HS-5 (cell line): ENCODE measurements at regions not wholly inside any gene's neighbourhood (a gene's known extent, or its start where the extent isn't known, plus 50 kb on each side); places are given as distances from the start of the nearest gene placed in this dataset.

Experiments
- DNase-seq: peaks from one replicate; pipeline ENCODE4 v3.0.0-alpha.2; 2012; ENCODE audit warnings: low read depth

DNA sequence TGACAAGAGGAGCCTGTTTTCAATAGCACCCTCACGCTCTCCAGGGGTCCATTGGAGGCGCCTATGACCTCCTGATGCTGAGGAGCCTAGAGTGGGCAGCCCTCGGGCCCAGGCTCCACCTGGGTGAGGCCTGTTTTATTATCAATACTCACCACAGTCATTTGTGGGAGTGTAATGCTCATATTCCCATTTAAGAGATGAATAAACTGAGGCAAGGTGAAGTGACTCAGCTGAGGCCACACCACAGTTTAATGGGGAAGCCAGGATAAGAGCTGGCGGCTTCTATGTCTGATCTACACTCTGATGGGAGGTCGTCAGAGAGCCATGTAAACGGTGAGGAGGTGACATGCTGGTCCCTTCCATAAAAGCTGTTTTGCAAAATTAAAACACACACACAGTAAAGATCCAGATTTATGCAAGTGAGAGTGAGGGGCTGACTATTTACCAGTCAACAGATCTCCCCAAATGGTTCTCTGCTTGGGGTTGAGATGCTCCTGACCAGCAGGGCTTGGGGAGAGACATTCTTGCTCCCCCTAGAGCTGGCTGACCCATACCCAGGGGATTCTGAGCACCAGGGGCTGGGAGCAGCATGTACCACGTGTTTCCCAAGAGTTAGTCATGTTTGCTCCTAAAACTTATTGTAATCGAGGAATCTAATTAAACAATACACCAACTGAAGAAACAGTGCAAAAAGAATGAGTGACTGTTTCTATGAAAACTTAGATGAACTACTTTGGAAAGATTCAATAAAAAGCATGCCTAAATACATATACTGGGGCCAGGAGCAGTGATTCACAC lies 81.0 kb upstream of the INSIG1 start:
- DNase-seq: no peak

DNA sequence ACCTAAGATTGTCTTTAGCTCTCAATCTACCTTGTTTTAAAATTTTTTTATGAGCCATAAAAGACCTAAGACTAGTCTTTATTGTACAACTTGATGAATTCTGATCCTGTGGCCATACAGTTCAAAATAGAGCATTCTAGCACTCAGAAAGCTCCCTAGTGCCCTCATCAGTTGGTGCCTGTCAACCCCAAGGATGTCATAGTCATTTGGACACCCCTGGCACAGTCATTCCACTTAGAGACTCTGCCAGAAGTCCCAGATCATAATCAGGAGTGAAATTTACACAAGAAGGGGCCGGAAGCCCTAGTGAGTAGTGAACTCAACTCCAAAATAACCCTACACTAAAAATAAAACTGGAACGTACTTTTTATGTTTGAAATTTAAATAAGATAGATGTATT lies 80.0 kb upstream of the INSIG1 start:
- DNase-seq: no peak

DNA sequence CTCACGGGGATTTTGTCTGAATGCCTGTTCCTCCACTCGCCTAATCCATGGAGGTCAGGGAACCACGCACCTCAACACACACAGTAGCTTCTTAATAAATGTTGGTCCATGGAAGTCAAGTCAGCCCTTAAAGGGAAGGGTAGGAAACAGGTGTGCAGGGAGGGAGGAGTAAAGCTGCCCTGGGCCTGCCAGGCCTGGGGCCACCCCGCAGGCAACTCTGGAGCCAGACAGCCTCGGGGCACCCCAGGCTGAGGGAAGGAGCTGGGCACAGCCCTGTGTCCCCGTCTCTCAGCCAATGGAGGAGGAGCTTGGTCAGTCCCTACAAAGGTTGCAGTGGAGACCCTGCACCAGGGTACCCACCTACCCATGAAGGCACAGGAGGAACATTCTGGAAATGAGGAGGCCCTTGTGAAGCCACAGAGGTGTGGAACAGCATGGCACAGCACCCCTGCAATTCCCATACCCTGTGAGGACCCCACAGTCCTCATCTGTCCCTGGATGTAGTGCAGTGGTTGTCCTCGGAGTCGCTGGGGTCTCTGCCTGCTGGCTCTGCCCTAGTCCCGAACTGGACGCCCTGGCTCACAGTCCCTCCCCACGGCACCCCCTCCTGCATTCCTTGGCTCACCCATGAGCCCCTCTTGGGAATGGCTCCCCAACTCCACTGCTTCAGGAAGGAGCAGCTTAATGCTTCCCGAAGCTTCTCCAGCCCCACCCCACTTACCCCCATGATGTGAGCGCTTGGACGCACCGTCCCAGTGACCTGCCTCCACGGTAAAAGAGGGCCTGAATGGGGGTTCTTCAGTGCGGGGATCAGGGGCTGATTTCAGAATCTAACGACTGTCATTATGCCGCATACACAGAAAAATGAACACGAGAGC lies 79.2 kb upstream of the INSIG1 start:
- no peak for DNase-seq

DNA sequence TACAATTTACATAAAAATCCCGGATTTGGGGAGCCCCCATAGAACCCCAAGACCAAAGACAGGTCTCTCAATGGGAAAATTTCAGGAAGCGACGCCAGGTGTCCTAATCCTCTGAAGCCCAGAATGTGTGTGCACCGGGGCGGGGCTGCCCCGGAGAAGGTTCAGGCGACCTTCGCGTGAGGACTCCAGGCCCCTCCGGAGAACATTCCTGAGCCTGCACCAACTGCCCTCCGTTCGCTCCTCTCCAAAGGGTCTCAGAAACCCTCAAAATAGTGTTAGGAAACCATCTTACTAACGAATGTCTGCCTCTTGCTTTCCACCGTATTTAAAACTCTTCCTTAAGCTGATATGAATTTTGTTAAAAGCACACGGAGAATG lies 78.5 kb upstream of the INSIG1 start:
- DNase-seq: no peak

DNA sequence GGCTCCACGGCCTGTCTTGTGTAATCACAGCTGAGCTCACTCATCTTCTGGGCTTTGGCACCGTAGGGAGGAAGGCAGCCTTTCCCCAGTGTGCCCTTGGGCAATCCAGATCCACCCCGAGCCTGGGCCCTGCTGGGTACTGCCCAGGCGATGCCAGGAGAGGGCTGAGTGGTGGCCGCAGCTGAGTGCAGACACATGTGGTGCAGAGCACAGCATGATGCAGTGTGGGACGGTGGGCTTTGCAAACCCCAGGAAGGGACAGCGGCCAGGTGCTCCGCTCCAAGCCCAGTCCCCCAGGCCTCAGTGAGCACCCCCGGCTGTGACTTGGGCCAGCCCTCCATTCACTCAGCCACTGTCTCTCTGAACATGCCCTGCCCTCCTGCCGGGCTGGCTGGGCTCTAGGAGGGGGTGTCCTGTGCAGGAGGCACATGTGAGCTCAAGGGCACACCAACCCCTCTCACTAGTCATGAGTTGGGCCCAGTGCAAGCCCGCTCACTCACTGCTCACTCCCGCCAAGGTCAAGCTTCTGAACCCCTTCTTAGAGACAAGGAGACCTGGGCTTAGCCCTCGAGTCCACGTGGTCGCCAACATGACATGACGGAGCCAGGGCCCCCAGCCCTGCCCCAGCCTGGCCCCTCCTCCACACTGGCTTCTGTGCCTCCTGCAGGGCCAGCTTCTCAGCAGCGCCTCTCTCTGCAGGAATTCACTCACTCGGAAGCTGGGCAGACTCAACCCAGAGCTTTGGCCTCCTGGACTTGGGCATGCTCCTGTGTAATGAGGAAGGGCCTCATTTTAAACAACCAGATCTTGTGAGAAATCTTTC lies 77.5 kb upstream of the INSIG1 start:
- no peak for DNase-seq

DNA sequence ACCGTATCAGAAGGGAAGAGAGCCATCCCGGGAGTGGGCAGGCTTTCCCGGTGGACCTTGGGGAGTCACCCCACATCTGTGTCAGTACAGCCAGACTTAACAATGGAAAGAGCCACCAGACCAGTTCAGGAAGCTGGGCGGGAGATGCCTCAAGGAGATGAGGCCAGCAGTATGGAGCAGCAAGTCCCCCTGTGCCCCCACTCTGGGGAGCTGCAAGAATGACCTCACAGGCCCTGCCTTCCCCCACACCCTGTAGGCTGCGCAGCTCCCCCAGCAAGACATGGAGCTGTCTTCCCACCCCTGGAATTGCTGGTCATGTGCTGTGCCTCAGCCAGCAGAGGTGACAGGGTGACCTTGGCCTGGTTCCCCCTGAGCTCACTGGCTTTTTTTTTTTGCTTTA lies 76.8 kb upstream of the INSIG1 start:
- DNase-seq: no peak

DNA sequence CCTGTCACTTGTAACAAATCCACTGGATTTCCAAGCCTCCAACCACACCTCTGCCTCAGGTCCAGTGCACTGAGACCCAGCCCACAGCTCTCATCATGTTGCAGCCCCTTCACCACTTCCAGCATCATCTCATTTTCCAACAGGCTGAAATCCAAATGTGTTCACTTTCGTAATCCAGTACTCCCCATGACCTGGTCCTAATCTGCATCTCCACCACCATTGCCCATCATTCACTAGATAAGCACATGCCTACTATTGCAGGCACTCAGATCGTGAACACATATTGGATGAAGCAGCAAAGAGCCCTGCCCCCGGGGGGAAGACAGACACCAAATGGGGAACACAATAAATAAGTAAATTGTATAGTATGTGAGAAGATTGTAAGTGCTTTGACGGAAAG lies 76.1 kb upstream of the INSIG1 start:
- no peak for DNase-seq

DNA sequence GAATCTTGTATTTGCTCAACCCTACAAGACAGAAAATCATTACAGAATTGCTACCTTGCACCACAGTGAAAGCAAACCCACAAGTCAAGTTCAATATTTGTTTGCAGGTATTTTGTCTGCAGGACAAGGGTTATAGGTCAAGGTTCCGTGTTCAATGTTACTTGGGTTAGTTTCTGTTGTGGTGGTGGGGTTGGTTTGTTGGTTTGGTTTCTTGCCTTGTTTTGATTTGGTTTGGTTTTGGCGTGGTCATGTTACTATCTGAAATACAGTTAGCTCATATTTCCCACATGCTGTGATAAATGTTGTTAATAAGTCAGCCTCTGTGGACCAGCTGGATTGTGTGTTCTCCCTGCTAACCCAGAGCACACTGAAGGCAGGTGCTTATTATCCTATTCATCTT lies 75.6 kb upstream of the INSIG1 start:
- no peak for DNase-seq

DNA sequence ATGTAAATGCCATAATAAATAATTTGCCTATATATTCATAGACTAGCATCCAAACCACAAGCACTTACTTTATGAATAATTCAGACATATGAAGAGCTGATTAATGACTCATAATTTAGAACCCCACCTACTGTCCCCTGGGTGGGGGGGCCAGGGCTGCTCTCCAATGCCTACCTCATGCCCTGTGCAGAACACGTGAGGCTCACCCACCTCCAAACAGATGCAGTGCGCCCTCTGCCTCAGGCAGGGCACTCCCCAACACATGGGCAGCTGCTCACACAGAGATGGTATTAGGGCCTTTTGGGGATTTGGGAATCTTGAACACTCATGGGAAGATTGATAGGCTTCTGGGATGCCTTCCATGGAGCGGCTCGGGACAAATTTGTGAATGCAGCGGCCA lies 75.1 kb upstream of the INSIG1 start:
- DNase-seq: no peak

DNA sequence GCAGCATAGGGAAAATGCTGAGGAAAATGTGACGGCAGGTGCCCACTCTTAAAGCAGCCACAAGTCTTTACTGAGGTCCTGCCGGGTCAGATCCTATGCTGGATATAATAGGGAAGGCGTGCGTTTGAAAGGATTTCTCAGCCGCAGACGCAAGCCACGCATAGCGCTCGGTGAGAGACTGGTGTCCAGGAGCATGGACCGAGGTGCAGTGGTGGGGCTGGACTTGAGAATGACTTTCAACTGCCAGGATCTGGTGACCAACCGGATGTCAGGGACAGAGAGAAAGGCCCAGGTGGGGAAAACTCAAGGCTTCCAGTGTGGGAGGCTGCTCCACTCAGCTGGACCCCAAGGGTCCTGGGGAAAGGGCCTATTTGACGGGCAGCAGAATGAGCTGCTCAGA lies 74.7 kb upstream of the INSIG1 start:
- DNase-seq: no peak

DNA sequence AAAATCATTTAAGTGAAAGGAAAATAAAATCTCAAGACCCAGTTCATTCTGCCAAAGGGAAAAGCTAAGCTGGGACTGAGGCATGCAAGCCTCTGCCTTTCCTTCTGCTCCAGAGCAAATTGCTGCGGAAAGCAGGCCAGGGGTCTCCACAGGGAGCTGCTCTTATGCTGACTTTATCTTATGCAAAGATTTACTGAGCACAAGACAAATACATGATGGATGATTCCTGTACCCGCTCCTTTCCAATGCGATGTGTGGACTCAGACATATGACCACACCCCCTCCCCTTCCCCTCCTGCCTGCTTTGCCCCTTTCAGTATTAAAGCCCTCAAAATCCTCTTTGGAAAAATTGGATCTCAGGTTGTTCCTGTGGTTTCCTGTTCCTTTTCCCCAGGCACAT lies 74.2 kb upstream of the INSIG1 start:
- no peak for DNase-seq

DNA sequence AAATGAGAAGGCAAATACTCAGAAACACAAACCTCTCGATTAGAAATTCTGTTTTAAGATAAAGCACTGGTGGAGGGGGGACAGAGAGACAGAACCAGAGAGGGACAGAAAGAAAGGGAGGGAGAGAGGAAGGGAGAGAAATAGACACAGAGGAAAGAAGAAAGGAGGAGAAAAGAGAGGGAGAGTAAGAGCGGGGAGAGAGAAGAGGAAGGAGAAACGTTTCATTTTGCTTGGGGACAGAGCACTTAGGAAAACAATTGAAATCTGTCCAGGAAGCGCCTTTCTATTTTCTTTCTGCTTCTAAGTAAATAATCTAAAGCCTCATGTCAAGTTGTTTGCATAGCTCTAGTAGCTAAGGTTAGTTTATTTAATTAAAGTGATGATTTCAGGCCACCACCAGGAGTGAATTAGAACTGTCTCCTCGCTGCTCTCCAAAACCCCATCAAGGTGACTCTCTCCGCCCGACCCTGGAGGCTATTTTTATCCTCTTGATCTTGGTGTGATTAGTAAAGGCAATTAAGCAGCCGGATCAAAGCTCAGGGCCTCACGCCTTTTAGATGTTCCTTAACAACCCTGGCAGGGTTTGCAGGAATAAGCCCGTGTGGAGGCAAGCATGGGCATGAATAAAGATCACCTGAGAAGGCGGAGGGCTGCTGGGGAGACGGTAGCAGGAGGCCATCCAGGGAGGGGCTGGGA lies 73.4 kb upstream of the INSIG1 start:
- no peak for DNase-seq

DNA sequence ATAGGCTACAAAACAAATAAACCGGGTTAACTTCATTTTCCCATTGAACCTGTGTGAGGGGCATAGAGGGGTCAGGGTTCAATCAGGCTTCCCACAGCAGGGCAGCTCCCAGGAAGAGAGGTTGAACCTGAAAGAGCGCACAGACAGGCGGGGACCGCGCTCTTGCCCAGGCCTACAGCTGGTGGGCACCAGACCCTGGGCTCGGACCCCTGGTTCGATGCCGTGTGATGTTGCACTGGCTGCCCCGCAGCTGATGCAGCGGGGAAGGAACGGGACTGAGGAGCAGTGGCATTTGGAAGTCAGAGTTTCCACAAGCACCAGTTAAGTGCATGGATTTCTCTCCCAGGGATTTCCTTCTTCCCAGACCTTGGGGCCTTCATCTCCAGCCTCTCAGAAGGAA lies 72.6 kb upstream of the INSIG1 start:
- DNase-seq: no peak

DNA sequence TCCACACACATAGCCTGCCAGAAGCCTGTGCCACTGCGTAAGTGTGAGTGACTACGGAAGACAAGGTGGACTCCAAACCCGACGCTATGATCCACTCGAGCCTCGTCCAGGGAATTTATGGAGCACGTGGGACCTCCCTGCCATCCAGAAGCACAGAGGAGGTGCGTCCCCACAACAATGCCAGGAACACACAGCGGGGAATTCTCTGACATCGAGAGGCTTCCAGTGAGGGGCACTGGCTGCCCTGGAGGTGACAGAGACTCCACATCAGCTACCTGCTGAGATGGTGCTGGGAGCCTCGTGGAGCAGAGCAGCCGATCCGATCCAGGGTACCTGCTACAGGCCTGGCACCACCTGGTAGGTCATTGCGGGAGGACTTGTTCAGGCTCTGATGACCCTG lies 72.2 kb upstream of the INSIG1 start:
- no peak for DNase-seq

DNA sequence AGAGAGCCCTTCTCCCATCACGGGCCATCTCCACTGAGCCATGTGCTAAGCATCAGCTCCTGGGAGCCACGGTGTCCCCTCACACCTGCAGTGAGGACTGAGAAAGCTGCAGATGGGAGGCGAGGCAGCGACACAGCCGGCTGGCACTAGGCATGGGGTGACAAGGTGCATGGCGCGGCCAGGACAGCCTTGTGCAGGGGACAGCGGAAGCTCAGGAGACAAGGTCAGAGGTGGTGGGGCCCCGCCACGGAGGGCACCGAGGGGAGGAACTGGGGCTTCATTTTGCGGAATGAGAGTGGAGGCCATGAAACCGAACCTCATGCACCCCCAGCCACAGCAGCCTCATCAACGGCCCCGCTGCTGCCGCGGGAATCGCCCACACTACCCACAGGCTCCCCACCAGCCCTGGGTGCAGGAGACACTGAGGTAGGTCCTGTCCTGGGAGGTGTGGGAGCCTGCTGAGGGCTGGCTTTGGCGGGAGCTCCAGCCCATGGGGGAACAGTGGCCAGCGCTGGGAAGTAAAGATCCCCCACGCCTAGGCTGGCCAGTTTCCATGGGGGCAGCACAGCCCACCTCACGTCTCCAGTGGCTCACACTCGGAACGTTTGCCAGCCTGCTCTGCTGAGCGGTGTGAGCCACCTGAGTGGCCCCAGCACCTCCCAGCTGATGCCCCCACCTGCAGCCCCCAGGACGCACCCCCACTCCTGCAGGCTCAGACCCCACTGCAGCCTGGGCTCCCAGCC lies 71.2 kb upstream of the INSIG1 start:
- no peak for DNase-seq

DNA sequence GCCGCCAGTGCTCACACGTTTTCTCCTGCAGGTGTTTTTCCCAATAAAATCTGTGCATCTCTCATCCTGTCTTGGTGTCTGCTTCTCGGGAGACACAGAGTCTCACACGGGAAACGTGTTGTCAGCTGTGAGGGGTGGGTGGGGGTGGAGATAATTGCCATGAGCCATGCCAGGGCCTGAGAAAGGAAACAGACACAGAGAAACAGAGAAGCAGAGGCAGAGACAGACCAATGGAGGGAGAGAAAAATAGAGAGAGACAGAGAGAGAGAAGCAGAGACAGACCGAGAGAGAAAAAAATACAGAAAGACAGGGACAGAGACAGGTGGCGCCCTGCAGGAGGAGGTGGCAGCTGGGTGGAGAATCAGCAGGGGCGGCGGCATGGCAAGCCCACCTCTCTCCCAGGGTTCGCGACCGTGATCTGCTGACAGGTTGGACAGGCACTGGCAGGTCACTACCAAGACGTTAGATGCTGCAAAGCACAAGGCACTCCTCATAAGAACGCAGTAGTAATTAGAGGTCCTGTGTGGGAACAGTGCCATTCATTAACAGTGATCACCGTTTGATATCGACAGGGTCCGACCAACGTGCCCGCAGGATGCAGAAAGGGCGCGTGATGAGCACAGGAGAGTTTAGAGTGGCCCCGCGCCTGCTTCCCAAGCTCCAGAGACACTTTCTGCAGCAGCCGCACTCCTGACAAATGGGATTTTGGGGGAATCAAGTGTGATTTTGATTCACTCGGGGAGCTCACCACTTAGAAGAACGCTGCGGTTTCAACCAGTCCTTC lies 70.5 kb upstream of the INSIG1 start:
- no peak for DNase-seq

DNA sequence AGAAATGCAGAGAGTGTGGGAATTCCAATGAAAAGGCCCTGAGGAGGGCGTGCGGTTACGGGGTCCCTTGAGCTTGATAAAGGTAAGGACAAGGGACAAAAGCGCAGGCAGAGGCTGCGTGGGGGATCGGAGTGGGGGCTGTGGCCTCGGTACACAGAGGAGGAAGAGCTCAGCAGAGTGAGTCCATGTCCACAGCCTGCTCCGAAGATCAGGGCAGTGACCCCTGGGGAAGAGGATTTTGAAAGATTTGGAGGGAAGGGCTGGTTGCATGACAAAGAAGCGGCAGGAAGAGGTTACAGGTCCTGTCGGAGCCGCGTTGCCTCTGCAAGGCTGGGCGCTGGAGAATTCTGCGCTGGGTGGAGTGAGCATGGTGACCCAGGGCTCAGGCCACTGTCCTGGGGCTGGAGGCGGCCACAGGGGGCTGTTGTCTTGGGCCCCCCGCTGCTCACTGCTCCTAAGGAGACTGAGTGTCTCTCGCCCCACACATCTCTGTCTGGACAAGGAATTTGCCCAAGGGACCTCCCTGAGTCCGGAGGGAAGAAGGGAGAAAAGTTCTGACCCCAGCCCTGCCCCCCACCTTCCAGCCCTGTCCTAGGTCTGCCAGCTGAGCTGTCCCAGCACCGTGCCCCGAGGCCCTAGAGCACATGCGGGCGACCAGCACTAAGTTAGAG lies 69.8 kb upstream of the INSIG1 start:
- DNase-seq: no peak

DNA sequence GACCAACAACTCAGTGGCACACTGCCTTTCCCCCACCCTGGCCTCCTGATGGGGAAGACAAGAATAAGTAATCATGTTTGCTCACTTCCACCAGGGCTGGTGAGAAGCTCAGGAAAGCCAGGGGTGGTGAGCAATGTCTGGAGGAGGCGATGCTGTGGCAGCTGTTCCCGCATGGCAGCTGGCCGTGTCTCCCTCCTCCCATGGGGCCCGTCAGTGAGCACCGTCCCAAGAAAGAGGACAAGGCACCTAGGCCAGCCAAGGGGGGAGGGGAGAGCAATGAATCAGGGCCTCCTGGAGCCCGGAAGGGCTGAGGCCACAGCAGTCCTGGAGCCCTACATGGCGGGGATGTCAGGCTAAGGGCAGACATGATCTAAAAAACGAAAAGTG lies 69.2 kb upstream of the INSIG1 start:
- DNase-seq: no peak

DNA sequence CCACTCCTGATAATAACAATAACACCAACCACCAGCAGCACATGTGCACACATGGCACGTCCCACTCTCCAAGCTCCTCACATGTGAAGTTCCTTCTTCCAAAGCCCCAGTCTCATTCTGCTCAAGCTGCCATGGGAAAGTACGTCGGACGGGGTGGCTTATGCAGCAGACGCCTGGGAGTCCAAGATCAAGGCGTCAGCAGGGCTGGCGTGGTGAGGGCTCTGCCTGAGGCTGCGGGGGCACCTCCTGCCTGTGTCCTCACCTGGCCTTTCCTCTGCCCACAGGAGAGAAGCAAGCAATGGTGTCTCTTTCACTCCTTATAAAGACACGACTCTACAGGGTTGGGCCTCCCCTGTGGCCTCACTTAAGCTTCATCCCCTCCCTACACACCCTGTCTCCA lies 68.8 kb upstream of the INSIG1 start:
- DNase-seq: no peak

DNA sequence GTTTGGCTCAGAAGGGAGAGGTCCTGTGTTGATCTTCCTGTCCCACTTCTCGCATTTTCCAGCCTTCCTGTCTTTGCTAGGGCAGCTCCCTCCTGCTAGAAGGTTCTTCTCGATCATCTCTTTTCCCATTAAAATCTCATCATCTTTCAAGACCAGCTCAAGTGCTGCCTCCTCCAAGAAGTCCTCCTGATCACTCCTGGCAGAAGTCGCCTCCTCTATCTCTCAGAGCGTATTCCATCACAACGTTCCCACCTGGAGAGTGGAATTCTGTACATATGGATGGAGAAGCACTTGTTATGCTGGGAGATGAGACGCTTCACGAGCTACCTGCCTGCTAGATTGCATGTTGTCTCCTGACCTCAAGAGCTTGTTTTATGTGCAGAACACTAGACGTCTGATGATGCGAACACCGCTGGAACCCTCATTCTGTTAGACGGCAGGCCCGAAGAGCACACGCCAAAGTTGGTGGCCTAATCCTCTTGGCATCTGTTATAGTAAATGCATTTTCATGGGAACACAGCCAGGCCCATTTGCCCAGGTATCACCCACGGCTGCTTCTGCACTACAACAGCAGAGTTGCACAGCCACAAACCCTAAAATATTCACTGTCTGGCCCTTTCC lies 68.0 kb upstream of the INSIG1 start:
- DNase-seq: no peak
